ENCODE measurements at regions not wholly inside any gene's neighbourhood (a gene's known extent, or its start where the extent isn't known, plus 50 kb on each side); places are given as distances from the start of the nearest gene placed in this dataset.

DNA sequence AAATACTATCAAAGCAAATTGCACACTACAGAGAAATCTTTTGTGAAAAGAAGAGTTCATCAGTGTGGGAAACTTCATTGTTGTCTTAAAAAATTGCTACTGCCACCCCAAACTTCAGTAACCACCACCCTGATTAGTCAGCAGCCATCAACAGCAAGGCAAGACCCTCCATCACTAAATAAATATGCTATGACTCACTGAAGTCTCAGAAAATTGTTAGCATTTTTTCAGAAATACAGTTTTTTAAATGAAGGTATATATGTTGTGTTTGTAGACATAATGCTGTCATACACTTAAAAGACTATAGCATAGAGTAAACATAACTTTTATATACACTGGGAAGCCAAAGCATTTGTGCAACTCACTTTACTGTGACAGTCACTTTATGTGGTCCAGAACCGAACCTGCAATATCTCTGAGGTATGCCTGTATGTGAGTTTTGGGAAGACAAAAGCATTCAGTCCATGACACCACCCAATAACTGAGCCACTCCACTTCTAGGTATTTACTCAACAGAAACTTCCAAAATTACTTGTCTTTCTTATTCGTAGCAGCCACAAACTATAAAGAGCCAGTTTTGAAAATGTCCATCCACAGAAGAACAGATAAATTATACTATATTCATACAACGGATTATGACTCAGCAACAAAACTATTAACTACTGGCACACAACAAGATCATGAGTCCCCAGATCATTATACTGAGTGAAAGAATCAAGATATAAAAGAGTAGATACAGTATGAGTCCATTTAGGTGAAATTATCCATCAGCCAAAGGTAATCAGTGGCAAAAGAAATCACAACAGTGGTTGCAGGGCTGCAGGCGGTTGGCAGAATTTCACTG, 649.6 kb downstream of the BCL11B start:
- TF ChIP-seq, protein P1, sequence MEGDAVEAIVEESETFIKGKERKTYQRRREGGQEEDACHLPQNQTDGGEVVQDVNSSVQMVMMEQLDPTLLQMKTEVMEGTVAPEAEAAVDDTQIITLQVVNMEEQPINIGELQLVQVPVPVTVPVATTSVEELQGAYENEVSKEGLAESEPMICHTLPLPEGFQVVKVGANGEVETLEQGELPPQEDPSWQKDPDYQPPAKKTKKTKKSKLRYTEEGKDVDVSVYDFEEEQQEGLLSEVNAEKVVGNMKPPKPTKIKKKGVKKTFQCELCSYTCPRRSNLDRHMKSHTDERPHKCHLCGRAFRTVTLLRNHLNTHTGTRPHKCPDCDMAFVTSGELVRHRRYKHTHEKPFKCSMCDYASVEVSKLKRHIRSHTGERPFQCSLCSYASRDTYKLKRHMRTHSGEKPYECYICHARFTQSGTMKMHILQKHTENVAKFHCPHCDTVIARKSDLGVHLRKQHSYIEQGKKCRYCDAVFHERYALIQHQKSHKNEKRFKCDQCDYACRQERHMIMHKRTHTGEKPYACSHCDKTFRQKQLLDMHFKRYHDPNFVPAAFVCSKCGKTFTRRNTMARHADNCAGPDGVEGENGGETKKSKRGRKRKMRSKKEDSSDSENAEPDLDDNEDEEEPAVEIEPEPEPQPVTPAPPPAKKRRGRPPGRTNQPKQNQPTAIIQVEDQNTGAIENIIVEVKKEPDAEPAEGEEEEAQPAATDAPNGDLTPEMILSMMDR (IDR thresholded peaks at IDR 0.05) = no peak
- TF ChIP-seq POLR2A (IDR thresholded peaks at IDR 0.05) (no peak), EP300 (IDR thresholded peaks at IDR 0.05) (no peak)

Measured in suprapubic skin (tissue), 3 donors.